ENCODE measurements at regions not wholly inside any gene's neighbourhood (a gene's known extent, or its start where the extent isn't known, plus 50 kb on each side); places are given as distances from the start of the nearest gene placed in this dataset.

DNA sequence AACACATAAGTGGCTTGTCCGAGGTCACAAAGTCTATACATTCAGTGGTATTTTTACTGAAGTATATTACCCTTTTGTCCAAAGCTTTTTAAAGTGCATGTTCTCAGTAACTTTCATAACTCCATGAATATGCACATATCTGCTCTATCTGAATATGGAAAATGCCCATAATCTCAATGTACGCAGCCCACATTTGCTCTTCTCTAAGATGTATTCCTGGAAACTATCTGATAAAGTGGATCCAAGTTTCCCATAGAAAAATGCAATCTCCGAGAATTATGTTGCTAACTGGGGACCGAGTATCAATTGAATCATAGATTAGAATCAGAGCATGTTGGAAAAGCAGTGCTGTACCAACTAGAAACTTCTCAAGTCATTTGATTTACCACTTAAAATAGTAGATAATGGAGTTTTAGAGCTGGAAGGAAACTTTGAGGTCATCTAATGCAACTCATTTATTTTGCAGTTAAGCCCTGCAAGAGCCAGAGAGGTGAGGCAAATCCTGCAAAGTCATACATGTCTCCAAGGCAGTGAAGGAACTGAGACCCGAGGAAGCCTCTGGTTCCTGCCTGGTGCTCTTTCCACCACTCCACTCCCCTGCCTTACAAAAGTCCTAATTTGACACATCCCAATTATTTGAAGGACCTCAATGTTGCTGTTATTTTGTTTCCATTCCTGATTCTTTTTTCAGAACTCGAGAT, 69.4 kb downstream of the CYCS start:
- no peaks in the 10 kb centered on the region for H3K36me3 ChIP-seq (ENCODE audit: insufficient read depth, low read length)
- peaks cover 5% of the 10 kb centered on the region for H3K27me3 ChIP-seq (ENCODE audit: insufficient read depth, low read length)
- no peak overlapping the region for H2AFZ ChIP-seq (ENCODE audit: low read depth, low read length)
- Mint-ChIP-seq H3K4me3 (ENCODE audit: unreplicated experiment) (no peak overlapping the region), H3K27me3 (ENCODE audit: low read depth, unreplicated experiment) (peaks cover 6% of the 10 kb centered on the region), H3K27ac (ENCODE audit: unreplicated experiment) (no peak overlapping the region), H3K9me3 (ENCODE audit: unreplicated experiment) (peaks cover 3% of the 10 kb centered on the region), H3K4me1 (ENCODE audit: low read depth, unreplicated experiment) (no peaks in the 10 kb centered on the region), H3K36me3 (ENCODE audit: low read depth, unreplicated experiment) (no peaks in the 10 kb centered on the region)
- H3K4me1 ChIP-seq (ENCODE audit: insufficient read depth, low read length), result no peaks in the 10 kb centered on the region
- H3K9ac ChIP-seq (ENCODE audit: low read length), result no peak overlapping the region
- no peak overlapping the region for H3K27ac ChIP-seq (ENCODE audit: low read depth, low read length)
- no peak overlapping the region for H3K4me2 ChIP-seq (ENCODE audit: low read length)
- FAIRE-seq, result no peak
- TF ChIP-seq, protein P1, sequence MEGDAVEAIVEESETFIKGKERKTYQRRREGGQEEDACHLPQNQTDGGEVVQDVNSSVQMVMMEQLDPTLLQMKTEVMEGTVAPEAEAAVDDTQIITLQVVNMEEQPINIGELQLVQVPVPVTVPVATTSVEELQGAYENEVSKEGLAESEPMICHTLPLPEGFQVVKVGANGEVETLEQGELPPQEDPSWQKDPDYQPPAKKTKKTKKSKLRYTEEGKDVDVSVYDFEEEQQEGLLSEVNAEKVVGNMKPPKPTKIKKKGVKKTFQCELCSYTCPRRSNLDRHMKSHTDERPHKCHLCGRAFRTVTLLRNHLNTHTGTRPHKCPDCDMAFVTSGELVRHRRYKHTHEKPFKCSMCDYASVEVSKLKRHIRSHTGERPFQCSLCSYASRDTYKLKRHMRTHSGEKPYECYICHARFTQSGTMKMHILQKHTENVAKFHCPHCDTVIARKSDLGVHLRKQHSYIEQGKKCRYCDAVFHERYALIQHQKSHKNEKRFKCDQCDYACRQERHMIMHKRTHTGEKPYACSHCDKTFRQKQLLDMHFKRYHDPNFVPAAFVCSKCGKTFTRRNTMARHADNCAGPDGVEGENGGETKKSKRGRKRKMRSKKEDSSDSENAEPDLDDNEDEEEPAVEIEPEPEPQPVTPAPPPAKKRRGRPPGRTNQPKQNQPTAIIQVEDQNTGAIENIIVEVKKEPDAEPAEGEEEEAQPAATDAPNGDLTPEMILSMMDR (IDR thresholded peaks at IDR 0.05; ENCODE audit: insufficient read depth, low read depth, low read length), result no peak
- no peak for TF ChIP-seq EZH2 (IDR thresholded peaks at IDR 0.05; ENCODE audit: insufficient read depth, low read length)
- H3K4me3 ChIP-seq (ENCODE audit: insufficient read depth, low read depth, low read length), result no peak overlapping the region
- H3K9me3 ChIP-seq (ENCODE audit: insufficient read depth, low read depth, low read length), result peaks cover 4% of the 10 kb centered on the region
- no peaks in the 10 kb centered on the region for H4K20me1 ChIP-seq (ENCODE audit: insufficient read depth, low read length)
- DNase-seq (ENCODE audit: low read depth), result no peak
- H3K79me2 ChIP-seq (ENCODE audit: insufficient read depth, low read length), result no peaks in the 10 kb centered on the region

DNA sequence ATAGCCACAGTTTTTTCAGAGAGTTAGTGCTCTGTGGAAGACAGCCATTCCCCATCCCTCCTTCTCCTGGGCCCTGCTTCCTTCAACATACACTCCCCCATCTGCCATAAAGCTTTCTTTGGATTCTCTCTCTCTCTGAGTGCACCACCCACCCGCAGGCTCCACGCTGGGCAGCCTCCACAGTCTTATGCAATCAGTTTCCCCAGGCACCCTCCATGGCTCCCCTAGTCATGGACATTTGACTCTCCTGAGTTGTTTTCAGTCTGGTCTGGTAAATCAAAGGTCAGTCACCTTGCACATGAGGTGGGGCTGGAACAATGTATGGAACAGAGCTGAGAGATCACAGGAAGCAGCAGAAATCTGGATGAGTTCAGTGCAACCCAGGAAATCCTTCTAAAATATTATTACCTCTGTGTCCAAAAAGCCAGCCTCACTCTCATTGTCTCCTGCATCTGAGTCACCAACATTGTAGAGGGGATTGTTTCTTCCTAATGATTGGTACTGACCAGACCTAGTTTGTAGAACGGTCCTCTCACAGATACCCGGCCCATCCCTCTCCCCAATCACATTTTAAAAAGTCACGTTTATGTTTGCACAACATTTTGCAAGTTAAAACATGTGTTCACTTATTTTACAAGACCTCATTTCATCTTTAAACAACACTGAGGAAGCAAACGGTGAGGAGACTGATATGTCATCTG, 70.1 kb downstream of the CYCS start:
- peaks cover 3% of the 10 kb centered on the region for H3K9me3 Mint-ChIP-seq (ENCODE audit: unreplicated experiment)

More for the DNA sequence above, 70.1 kb downstream of the CYCS start:
- H3K4me3 ChIP-seq (ENCODE audit: insufficient read depth, low read depth, low read length), result no peak overlapping the region
- H3K36me3 ChIP-seq (ENCODE audit: insufficient read depth, low read length), result no peaks in the 10 kb centered on the region
- Mint-ChIP-seq H3K27ac (ENCODE audit: unreplicated experiment) (no peak overlapping the region), H3K36me3 (ENCODE audit: low read depth, unreplicated experiment) (no peaks in the 10 kb centered on the region), H3K27me3 (ENCODE audit: low read depth, unreplicated experiment) (peaks cover 6% of the 10 kb centered on the region), H3K4me3 (ENCODE audit: unreplicated experiment) (no peak overlapping the region), H3K4me1 (ENCODE audit: low read depth, unreplicated experiment) (no peaks in the 10 kb centered on the region)
- H3K27ac ChIP-seq (ENCODE audit: low read depth, low read length), result no peak overlapping the region
- DNase-seq (ENCODE audit: low read depth) (no peak), FAIRE-seq (no peak)
- no peak overlapping the region for H3K9ac ChIP-seq (ENCODE audit: low read length)
- no peaks in the 10 kb centered on the region for H3K4me1 ChIP-seq (ENCODE audit: insufficient read depth, low read length)
- peaks cover 4% of the 10 kb centered on the region for H3K9me3 ChIP-seq (ENCODE audit: insufficient read depth, low read depth, low read length)
- no peak for TF ChIP-seq EZH2 (IDR thresholded peaks at IDR 0.05; ENCODE audit: insufficient read depth, low read length)
- TF ChIP-seq, protein P1 (IDR thresholded peaks at IDR 0.05; ENCODE audit: insufficient read depth, low read depth, low read length), result no peak
- no peaks in the 10 kb centered on the region for H4K20me1 ChIP-seq (ENCODE audit: insufficient read depth, low read length)
- H2AFZ ChIP-seq (ENCODE audit: low read depth, low read length), result no peak overlapping the region
- peaks cover 5% of the 10 kb centered on the region for H3K27me3 ChIP-seq (ENCODE audit: insufficient read depth, low read length)
- no peaks in the 10 kb centered on the region for H3K79me2 ChIP-seq (ENCODE audit: insufficient read depth, low read length)
- no peak overlapping the region for H3K4me2 ChIP-seq (ENCODE audit: low read length)
